ENCODE measurements at regions not wholly inside any gene's neighbourhood (a gene's known extent, or its start where the extent isn't known, plus 50 kb on each side); places are given as distances from the start of the nearest gene placed in this dataset.

DNA sequence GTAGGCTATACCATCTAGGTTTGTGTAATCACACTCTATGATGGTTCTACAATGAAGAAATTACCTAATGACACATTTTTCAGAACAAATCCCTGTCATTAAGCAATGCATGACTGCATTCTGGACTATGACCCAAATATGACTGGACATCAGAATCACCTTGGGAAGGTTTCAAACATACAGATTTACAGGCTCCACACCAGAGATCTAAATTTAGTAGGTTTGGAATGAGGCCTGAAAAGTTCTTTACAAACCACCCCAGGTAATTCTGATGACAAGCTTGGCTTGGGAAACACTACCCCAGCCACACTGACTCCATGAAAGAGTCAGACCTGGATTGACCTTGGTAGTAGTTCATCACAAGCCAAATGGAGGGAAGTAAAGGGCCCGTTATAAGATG lies 52.2 kb upstream of the NFE2L2 start:
- TF ChIP-seq POLR2A (IDR thresholded peaks at IDR 0.05) (no peak), EP300 (IDR thresholded peaks at IDR 0.05) (no peak)
- TF ChIP-seq, protein P1, sequence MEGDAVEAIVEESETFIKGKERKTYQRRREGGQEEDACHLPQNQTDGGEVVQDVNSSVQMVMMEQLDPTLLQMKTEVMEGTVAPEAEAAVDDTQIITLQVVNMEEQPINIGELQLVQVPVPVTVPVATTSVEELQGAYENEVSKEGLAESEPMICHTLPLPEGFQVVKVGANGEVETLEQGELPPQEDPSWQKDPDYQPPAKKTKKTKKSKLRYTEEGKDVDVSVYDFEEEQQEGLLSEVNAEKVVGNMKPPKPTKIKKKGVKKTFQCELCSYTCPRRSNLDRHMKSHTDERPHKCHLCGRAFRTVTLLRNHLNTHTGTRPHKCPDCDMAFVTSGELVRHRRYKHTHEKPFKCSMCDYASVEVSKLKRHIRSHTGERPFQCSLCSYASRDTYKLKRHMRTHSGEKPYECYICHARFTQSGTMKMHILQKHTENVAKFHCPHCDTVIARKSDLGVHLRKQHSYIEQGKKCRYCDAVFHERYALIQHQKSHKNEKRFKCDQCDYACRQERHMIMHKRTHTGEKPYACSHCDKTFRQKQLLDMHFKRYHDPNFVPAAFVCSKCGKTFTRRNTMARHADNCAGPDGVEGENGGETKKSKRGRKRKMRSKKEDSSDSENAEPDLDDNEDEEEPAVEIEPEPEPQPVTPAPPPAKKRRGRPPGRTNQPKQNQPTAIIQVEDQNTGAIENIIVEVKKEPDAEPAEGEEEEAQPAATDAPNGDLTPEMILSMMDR (IDR thresholded peaks at IDR 0.05), result no peak
